WTC11 (cell line): ENCODE measurements at regions not wholly inside any gene's neighbourhood (a gene's known extent, or its start where the extent isn't known, plus 50 kb on each side); places are given as distances from the start of the nearest gene placed in this dataset.

Source experiments
- ATF1 ChIP-seq: sonication (generic); formaldehyde crosslinking; IDR thresholded peaks from 2 replicates; pipeline ENCODE4 v1.8.1; 2023; ENCODE audit warnings: mild to moderate bottlenecking, moderate library complexity, missing genetic modification reagents
- ATF2 ChIP-seq: sonication (generic); formaldehyde crosslinking; IDR thresholded peaks from 2 replicates; pipeline ENCODE4 v1.8.1; 2022; ENCODE audit warnings: low read depth, missing genetic modification reagents, borderline replicate concordance
- CTCF ChIP-seq: fragments of 200-600 bp; IDR thresholded peaks from 2 replicates; pipeline ENCODE4 v1.8.0; 2022; ENCODE audit warnings: antibody characterized with exemption
- ZNF512 ChIP-seq: sonication (generic); formaldehyde crosslinking; IDR thresholded peaks from 2 replicates; pipeline ENCODE4 v1.8.1; 2022; ENCODE audit warnings: missing genetic modification reagents, borderline replicate concordance

- TF ChIP-seq ATF2 (CRISPR knock-in tag): no peak
- TF ChIP-seq ZNF512 (CRISPR knock-in tag): no peak
- no peak for TF ChIP-seq ATF1 (CRISPR knock-in tag)
- no peak for TF ChIP-seq CTCF
Observed at GRCh38 chr20:61113731-61114130, 138.3 kb upstream of the CDH4 start.
